ENCODE measurements at regions not wholly inside any gene's neighbourhood (a gene's known extent, or its start where the extent isn't known, plus 50 kb on each side); places are given as distances from the start of the nearest gene placed in this dataset.
"Not testable (repeated sequence)": the region's sequence is repeated elsewhere in the genome, so short reads cannot be mapped to it uniquely, and the experiment has no call there.

DNA sequence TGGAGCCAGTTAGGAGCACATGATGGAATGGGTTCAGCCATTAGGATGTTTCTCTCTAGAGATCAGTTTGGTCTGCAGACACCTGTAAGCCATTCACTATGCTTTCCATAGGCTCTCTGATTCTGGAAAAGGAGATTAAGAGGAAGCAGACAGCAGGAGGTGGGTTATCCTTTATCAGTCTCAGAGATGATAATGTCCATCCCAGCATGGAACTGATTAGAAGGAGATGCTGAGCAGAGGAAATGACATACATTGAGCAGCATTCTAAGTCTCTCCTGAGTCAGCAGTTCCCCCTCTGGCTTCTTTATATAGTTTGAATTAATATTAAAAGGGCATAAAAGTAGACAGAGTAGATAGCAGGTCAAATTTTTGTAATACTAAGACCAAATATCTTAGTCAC is 591.1 kb downstream of the GBE1 start:
- no peak for DNase-seq

DNA sequence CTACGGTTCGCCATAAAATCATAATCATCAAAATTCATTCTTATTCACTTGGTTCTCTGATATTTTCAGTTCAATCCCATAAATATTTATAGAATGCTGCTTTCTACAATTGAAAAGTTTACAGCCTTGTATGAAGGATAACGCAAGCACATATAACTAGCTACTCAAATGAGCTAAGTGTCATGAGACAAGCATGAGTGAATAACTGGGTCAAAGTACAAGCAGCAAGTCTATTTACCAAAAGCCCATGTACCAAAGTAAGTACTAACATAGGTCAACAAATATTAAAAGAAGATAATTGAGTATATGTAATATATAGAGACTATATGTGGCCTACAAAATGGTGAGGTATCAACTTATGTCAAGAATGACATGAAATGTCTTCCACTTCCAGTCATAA is 596.6 kb downstream of the GBE1 start:
- DNase-seq, result no peak

DNA sequence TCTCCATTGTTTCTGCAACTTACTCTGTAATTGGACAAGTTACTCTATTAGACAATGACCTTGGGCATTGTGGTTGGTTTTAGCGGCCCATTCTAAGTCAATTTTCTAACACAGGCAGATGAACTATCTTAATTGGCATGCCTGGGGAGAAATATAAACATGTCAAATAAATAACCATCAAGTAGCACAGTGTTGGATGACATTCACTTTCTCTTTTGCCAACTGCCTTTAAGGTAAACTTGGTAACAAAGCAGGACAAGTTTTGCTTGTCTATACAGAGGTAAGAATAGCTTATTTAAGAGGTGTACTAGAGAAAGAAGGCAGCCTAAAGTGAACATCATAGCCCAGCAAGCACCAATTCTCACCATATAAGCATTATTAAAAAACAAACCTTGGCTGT is 599.6 kb downstream of the GBE1 start:
- no peak for DNase-seq

DNA sequence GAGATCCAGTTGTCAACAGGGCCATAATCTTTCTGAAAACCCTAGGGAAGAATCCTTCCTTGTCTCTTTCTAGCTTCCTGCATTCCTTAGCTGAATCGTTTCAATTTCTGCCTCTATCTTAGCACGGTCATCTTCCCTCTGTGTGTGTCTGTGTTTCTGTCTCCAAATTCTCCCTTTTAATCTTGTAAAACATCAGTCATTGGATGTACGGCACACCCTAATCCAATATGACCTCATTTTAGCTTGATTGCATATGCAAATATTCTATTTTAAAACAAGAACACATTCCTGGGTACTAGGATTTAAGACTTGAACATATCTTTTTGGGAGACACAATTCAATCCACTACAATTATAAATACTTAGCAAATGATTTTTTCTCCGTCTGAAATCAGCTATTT is 600.3 kb downstream of the GBE1 start:
- no peak for DNase-seq

DNA sequence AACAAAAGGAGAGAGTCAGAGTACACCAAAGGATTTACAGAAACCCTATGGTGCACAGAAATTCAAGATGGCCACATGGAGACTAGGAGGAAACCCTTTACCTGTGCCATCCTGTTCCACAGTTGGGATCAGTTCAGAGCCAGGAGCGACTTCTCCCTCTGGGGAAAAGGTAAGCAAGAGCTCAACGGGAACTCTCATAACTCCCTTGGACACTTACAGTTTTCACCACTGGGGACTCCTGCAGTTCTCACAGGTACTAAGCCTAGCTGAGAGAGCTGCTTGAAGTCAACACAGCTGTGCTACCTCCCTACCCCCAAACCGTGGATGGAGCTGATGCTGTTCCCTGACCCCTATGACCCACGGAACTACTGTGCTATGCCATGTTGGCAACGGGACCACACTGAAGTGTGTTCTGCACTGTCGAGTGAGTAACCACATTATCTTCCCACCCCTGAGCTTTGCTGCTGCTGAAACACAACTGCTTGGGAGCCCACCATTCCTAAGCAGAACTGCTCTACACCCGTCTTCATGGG is 606.8 kb downstream of the GBE1 start:
- DNase-seq, result no peak

DNA sequence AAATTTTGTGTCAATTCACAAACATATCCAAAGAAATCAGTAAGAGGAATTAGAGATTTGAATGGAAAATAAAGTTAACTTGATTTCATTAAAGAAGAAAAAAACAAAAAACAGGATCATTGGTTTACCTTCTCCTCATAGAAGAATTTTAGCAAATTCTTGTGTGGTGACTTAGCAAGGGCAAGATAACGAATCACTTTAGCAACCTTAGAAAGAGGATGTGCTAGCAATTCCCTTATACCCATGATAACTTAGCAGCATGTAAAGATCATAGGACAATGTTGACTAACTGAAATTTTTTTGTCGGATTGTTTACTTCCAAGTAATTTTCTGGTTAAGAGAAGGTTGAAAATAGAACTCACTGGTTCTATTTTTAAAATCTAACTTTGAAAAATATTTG is 609.3 kb downstream of the GBE1 start:
- no peak for DNase-seq

DNA sequence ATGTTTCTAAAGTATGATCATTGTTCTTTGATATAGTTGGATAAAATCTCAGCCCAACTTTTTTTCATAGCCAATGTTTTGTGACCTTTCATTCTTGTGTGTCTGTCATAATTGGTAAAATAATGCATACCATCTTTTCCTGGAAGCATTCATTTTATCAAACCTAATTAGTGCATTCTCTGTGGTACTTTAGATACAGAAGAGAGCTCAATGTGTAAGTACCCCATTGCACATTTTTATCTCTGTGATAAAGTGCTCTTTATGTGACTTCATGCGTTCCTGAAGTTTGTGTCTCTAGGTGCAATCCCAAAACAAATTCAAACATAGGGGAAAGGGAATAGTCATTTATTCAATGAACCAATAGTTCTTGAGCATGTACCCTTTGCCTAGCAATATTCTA is 628.5 kb downstream of the GBE1 start:
- DNase-seq, result no peak

DNA sequence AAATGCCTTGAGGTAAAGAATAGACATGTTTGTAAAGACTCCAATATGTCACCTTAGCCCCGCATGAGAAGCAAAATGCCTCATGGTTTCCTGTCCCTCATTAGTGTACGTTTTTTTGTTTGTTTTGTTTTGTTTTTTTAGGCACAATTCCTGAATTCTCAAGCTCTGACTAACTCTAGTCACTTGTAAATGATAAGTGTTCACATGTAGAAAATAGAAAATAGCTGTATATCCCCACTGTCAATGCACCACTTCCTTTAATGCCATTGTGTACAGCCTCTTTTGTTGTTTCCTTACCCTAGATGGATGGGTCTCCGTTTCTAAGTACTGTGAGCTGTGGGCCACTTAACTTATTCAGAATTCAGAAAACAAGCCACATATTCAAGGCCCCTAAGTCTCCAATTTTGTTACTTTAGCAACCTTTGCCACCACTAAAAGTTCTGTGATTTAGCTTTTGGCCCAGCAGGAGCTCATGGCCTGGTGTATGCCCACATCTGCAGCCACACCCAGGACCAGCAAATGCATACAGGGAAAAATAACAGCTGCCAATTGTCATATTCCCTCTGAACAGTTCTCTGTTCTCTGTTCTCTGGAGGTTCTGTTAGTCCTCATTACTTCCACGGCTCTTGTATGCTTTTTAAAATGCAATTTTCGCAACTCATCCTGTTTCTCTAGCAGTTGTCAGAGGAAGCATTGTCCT is 655.5 kb downstream of the GBE1 start:
- DNase-seq, result no peak

DNA sequence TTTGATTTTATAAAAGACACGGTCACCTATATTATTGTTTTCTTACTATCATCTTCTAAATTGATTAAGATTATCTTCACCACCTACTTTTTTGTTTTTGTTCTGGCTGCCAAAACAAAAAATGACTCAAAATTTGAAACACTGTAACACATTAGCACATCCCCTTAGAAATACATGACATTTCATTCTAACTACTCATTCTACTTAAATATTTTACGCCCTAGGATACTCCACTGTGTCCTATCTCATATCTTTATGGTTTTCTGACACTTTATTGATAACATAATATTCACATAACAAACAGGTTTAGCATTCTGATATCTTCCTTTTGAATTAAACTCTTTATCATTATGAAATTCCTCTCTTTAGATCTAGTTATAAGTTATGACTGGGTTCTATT is 656.2 kb downstream of the GBE1 start:
- no peak for DNase-seq

DNA sequence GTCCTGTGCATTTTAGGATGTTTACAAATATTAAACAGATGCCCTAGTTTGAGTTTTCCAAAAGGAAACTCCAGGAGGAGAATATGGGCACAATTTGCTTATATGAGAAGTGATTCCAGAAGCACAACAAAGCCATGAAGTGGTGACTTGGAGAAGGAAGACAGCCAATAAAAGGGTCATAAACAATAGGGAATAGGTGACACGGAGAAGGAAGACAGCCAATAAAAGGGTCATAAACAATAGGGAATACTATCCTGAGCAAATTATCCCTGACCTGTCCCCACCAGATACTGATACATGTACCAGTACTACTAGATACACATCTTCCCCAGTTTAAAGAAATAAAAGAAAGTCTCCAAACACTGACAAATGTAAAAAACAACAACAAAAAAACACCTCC is 663.6 kb downstream of the GBE1 start:
- DNase-seq, result no peak

DNA sequence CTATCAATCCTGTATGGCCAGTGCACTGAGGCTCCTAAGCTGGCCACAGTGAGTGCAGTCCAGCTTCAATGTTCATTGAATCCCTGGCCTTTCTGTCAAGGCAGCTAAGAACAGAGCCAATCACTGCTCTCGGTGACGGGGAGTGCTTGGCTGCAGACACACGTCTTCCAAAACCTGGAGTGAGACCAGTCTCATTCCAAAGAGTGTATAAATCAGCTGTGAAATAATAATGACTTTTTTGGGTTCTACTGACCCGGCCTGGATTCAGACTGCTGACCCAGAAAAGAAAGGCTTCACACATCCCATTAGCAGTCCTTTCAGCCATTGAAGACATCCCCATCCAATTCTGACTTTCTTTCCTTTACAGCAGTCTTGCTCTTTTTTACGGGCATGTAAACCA is 665.5 kb downstream of the GBE1 start:
- no peak for DNase-seq

DNA sequence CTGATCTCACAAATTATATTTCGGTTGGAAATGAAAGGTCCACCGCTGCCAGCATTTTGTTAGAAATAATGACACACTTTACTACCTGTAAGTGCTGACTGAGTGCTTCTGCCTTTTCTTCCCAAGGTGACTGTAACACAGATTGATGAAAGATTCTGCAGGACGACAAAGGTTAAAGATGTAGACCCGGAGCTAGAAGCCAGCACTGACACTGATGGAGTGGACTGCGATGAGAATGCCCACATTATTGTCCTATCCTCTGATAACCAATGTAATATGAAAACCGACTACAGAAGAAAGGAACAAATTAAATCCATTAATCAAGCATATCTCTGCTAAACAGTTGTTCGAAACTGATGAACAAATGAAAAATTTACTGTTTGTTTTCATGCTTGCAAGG is 666.5 kb downstream of the GBE1 start:
- DNase-seq, result no peak

DNA sequence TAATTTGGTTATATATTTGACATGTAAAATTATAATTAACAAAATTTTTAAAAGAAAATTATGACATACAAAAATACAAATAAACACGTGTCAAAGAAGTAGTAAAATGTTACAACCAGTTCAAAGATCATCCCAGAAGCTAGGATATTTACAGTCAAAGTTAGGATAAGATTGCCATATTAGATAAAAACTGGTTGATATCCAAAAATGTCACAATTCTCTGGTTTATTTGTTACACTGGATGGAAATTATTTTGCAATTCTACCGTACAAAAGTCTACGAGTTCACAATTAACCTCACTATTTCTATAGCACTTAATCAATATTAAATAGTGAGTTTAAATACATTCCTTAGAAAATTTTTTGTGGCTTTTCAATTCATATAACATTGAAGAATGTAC is 673.8 kb downstream of the GBE1 start:
- no peak for DNase-seq

DNA sequence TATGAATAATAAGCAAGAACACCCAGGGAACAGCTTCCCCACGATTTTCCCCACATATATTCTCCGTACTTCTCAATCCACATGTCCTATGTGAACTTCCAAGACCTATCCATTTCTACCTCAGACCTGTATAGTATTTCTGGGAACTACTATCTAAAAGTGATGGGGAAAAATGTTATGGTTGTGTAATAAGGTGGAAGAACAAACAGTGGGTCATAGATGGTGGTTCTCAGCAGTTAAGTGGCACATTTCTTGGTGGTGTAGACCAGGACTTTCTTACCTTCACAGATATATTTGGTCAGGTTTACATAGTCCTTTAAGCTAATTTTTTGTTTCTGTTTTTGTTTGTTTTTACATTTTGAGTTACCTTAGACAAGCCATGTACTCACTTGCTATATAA is 675.1 kb downstream of the GBE1 start:
- DNase-seq, result no peak

DNA sequence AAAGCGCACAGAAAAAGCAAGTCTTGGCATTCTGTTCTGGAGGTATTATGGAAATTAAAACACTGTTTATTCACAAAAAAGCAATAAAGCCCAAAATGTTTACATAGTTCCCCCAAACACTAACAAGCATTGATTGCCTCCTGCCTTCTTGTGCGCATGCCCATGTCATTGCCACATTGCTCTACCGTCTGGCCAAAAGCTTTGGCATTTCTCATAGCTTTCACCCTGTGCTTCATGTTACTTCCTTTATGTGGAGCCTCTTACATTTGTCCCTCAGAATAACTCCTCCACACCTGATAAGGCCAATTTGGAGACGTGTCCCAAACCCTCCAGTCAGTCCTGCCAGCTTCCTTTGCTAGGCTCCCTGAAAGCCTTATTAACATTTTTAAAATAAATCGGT is 680.8 kb downstream of the GBE1 start:
- no peak for DNase-seq

DNA sequence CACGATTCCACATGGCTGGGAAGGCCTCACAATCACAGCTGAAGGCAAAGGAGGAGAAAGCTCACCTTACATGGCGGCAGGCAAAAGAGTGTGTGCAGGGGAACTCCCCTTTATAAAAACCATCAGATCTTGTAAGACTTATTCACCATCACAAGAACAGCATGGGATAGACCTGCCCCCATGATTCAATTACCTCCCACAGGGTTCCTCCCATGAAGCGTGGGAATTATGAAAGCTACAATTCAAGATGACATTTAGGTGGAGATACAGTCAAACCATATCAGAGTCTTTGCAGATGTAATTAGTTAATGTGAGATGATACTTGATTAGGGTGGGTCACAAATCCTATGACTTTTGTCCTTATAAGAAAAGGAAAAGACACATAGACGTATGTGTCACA is 688.9 kb downstream of the GBE1 start:
- no peak for DNase-seq

DNA sequence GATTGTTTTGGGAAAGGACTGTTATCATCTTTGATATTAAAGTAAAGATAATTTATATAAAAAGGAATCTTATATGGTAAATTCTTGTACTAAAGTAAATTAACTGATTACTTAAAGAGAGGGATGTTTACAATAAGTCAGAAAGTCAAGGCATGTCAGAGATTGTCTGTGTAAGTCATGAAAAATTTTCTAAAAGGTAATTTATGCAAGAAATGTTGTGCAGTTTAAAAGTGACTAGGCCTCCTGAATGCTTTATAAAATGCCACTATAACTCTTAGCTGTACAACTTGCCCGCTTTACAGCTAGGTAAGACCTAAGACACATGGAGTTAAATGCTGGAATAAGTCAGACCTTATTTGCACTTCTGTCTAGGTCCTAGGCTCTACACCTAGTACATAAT is 692.9 kb downstream of the GBE1 start:
- no peak for DNase-seq

DNA sequence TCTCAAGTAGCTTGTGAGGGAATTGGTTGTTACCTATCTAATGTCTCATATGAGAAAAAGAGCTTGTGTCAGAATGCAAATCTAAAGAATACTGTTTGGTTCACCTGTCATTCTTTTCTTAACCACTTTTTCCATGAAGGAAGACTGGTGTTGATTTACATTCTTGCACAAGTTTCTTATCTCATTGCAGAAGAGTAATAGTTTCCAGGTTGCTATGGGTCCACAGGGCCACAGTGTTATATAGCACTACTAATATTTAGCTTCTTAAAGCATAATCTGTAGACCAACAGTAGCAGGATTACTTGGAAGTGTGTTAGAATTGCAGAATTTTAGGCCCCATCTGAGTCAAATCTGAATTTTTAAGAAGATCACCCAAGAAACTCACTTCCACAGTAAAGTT is 697.5 kb downstream of the GBE1 start:
- no peak for DNase-seq

DNA sequence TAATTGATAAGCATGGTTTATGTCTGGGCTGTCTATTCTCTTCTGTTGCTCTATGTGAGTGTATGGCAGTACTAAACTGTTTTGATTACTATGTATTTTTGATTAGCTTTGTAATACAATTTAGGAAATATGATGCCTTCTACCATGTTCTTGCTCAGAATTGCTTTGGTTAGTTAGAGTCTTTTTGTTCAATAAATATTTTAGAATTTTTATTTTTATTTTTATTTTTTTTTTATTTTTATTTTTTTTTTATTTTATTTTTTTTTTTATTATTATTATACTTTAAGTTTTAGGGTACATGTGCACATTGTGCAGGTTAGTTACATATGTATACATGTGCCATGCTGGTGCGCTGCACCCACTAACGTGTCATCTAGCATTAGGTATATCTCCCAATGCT is 710.3 kb downstream of the GBE1 start:
- not testable (repeated sequence) for DNase-seq

DNA sequence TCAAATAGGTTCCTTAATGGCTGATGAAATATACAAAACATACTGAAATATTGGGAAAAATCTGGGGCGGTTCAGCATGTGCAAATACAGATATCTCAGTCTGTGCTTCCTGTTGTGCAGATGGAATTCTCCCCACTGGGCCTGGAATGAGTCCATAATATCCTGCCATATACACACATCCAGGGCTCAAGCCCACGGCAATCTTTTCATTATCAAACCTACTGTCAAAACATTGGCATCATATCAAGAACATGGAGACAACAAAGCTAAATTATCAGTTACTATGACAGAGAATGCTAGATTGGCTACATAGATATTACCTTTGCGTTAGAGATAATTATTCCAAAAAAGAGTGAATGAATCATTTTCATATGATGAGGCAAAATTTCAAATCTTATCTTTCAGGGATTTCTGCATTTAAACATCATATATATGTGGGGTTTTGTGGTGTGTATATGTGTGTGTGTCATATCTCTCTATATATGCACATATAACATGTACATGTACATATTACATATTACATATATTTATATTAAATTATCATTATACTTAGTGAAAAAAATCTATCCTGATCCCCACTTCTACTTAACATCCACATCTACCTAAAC is 713.3 kb downstream of the GBE1 start:
- DNase-seq, result no peak

DNA sequence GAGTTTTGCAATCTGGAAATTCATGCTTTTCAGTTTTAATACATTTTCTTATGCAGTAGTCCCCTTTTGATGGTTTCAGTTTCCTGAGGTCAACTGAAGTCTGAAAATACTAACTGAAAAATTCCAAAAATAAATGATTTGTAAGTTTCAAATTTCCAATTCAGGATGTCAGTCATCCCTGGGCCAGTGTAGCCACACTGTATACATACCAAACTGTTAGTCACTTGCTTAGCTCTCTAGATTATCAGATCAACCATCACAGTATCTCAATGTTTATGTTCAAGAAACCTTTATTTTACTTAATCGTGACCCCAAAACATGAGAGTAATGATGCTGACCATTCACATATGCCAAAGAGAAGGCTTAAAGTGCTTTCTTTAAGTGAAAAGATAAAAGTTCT is 715.5 kb downstream of the GBE1 start:
- no peak for DNase-seq

DNA sequence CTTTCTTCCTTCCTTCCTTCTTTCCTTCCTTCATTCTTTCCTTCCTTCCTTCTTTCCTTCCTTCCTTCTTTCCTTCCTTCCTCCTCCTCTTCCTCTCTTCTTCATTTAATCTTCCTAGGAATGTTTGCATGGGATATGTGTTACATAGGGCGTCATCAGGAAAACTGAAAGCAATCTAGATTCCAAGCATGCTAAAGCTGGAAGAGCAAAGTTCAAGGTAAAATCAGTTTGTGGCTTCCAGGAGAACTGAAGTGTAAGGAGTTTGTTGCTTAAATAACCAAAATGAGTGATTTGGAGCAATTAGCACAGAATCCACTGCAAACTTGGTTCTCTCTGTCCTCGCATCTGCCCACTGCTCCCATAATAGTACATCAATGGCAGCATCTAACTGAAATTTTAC is 716.2 kb downstream of the GBE1 start:
- no peak for DNase-seq

DNA sequence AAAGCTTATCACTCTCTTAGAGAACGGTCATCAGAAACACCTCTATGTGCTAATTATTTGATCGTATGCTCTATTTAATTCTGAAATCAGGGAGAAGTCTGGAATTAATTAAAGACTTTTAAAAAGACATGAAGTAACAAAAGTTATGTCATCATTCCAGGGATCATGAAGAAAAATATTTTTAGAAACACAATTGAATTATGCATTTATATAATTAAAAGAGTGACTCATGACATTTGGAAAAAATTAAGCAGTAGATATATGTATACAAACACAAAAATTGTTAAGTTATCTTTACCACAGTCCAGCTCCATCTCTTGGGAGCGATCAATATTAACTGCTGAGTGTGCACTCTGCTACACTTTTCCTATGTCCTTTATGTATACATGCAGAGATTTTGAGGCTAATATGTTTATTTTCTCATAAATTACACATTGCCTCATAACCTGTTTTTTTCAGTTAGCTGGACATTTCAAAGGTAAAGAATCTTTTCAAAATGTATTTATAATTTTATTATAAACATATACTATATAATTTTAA is 717.7 kb downstream of the GBE1 start:
- DNase-seq, result no peak

DNA sequence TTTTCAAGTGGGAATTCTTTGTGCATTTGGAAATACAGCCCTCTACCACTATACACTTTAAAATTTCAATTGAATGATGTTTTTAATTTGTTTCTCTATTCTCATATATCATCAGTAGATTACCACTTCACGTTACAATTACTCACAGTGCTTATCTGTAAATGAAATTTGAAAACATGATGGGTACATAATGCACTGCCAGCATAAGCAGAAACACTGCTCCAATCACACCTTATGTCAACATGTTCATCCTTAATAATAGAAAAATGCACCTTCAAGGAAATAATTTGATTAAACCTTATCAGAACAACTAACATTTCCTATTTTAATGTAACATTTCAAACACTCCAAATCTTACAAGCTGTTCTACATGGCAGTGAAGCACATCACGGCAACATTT is 718.4 kb downstream of the GBE1 start:
- DNase-seq, result no peak

DNA sequence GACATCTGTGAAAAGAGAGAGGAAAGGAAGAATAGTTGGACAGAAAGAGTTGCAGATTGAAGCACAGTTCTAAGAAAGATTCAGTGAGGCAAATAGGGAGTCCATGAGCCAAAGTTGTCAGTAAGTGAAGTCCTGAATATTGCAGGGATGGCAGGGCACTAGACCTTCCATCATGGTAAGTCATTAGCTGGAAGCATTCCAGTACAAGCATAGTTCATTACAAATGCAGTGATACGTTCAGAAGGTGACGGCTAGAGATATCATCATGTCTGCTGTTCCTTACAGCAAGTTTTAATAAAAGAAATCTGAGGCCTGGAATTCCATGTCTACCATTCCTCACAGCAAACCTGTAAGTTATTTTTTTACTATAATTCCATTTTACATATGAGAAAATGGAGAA is 720.1 kb downstream of the GBE1 start:
- DNase-seq, result no peak

Measured in GDM1 (cell line).